ENCODE measurements at regions not wholly inside any gene's neighbourhood (a gene's known extent, or its start where the extent isn't known, plus 50 kb on each side); places are given as distances from the start of the nearest gene placed in this dataset.

DNA sequence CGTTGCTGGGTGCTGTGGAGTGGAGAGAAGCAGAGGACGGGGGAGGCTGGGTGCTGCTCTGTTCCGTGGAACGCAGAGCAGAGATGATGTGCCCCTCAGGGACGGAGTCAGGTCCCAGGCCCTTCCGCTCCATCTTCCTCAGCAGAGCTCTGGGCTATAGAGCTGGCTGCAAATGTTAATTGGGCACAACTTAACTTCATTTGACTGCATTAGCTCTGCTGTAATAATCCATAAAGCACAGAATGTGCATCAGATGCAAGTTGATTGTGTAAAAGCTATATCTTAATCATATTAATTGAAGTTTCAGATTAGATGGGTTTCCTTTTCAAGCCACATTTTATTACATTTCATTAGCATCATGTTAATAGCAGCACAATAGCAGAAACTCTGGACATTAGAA lies 212.6 kb downstream of the ABCC12 start:
- no peak for TF ChIP-seq EZH2phosphoT487 (IDR thresholded peaks at IDR 0.05; ENCODE audit: insufficient read depth, low read depth)
- TF ChIP-seq EZH2 (IDR thresholded peaks at IDR 0.05; ENCODE audit: insufficient read depth, poor library complexity, severe bottlenecking): no peak
